ENCODE measurements at regions not wholly inside any gene's neighbourhood (a gene's known extent, or its start where the extent isn't known, plus 50 kb on each side); places are given as distances from the start of the nearest gene placed in this dataset.

DNA sequence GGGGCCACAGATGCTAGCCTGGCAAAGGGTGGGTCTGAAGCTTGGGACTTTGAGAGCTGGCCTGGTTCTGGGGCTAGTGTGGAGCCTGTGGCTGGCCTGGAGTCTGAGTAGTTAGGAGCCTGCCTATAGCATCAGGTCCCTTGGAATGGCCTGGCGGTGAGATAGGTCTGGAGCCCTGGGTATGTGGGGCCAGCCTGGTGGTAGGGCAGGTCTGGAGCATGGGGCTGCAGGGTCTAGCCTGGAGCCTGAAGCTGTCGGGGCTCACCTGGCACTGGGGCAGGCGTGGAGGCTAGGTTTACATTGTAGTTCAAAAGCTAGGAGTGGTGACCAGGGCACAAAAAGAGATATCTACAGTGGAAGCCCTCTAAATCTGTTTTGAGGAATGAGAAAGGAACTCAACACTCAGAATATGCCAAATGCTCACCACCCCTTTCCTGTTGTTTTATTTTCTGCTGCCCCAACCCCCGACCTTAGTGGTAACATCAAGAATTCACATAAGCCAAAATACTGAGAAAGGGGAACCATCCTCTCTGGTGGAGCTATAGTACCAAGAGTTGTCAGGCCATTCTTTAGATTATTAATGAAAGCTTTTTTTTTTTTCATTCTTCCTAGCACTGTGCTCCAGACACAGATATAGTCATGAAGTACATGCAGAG is 100.3 kb downstream of the TANC2 start:
- TF ChIP-seq, protein P1, sequence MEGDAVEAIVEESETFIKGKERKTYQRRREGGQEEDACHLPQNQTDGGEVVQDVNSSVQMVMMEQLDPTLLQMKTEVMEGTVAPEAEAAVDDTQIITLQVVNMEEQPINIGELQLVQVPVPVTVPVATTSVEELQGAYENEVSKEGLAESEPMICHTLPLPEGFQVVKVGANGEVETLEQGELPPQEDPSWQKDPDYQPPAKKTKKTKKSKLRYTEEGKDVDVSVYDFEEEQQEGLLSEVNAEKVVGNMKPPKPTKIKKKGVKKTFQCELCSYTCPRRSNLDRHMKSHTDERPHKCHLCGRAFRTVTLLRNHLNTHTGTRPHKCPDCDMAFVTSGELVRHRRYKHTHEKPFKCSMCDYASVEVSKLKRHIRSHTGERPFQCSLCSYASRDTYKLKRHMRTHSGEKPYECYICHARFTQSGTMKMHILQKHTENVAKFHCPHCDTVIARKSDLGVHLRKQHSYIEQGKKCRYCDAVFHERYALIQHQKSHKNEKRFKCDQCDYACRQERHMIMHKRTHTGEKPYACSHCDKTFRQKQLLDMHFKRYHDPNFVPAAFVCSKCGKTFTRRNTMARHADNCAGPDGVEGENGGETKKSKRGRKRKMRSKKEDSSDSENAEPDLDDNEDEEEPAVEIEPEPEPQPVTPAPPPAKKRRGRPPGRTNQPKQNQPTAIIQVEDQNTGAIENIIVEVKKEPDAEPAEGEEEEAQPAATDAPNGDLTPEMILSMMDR (IDR thresholded peaks at IDR 0.05): no peak
- ATAC-seq: peak; percentile 39
- no peak for DNase-seq
- Histone ChIP-seq H3K4me3 (no peak overlapping the region), H3K36me3 (no peaks in the 10 kb centered on the region), H3K9me3 (no peaks in the 10 kb centered on the region), H3K4me1 (no peaks in the 10 kb centered on the region), H3K27ac (no peak overlapping the region), H3K27me3 (no peaks in the 10 kb centered on the region)
- intact Hi-C loops (cut with DNase I): no loop called here

DNA sequence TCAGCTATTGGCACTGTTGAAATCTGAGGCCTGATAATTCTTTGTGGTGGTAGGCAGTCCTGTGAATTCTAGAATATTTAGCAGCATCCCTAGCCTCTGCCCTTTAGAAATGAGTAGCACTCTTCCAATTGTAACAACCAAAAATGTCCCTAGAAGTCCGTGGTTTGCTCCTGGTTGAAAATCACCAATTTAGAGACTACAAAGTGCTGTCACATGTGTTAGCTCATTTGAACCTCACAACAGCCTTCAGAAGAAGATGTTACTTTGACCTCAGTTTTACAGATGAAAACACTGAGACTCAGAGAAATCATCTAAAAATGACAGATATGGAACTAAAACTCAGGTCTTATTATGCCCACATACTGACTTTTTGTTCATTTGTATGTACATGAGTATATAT is 103.2 kb downstream of the TANC2 start:
- Histone ChIP-seq H3K36me3 (no peaks in the 10 kb centered on the region), H3K27ac (no peak overlapping the region), H3K9me3 (no peaks in the 10 kb centered on the region), H3K4me3 (no peak overlapping the region), H3K4me1 (no peaks in the 10 kb centered on the region), H3K27me3 (no peaks in the 10 kb centered on the region)
- DNase-seq: no peak
- intact Hi-C loops (cut with DNase I): no loop called here
- TF ChIP-seq, protein P1 (IDR thresholded peaks at IDR 0.05): no peak
- no peak for ATAC-seq

DNA sequence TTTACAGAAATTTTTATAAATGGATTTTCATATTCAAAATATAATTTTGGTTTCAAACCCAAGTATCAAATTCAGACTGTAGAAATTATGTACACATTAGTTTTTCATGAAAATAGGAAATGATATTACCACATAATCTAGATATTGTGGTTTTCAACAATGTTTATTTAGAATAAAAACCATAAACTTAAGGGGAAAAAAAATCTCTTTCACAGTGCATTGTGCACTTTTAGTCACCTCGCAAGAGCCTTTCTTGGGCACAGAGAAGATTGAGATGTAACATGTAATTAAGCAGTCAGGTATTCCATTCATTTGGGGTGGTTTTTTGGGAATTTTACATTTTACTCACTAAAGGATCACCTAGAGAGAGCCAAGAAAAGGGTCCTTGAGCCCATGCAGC is 104.0 kb downstream of the TANC2 start:
- Histone ChIP-seq H3K27ac (no peak overlapping the region), H3K4me3 (no peak overlapping the region), H3K9me3 (no peaks in the 10 kb centered on the region), H3K27me3 (no peaks in the 10 kb centered on the region), H3K36me3 (no peaks in the 10 kb centered on the region), H3K4me1 (no peaks in the 10 kb centered on the region)
- DNase-seq (no peak), ATAC-seq (no peak)
- TF ChIP-seq, protein P1 (IDR thresholded peaks at IDR 0.05): no peak
- intact Hi-C loops (cut with DNase I): no loop called here

DNA sequence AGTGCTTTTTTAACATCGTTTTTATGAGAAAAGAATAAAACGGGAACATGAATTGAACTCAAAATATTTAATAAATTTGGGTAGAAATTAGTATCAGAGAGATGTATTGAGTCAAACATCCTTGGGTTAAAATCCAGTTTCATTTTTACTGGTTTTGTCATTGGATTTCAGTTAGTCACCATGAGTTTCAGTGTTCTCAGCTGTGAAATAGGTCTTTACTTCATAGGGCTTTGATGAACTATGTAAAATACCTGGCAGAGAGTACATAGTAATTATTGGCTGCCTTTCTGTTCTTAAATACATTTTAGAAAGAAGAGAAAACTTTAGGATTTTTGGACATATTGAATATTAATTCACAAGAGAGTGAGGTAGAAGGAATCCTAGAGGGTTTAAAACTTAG is 105.8 kb downstream of the TANC2 start:
- Histone ChIP-seq H3K27me3 (no peaks in the 10 kb centered on the region), H3K27ac (no peak overlapping the region), H3K36me3 (no peaks in the 10 kb centered on the region), H3K4me3 (no peak overlapping the region), H3K4me1 (no peaks in the 10 kb centered on the region), H3K9me3 (no peaks in the 10 kb centered on the region)
- intact Hi-C loops (cut with DNase I): no loop called here
- ATAC-seq: no peak
- TF ChIP-seq, protein P1 (IDR thresholded peaks at IDR 0.05): no peak
- no peak for DNase-seq

DNA sequence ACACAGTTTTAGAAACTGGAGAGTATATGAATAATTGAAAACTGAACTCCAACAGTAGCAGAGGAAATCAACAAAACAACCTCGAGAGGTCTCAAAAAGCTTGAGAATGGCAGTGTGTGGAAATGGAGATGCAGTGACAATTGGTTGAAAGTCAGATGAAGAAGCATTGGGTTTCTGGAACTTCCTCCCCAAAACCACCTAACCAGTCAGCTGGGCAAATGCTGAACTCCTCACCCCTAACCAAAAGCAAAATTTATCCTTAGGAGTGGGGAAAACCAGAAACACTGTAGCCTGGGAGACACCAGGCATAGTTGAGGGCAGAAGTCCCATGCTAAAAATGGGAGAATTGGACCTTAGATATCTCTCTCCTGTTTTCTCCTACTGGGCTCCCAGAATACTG is 109.9 kb downstream of the TANC2 start:
- TF ChIP-seq, protein P1 (IDR thresholded peaks at IDR 0.05): no peak
- intact Hi-C loops (cut with DNase I): no loop called here
- no peak overlapping the region for H3K4me3 ChIP-seq
- H3K9me3 ChIP-seq: no peaks in the 10 kb centered on the region
- no peak overlapping the region for H3K27ac ChIP-seq
- no peak for DNase-seq
- ATAC-seq: peak; percentile 29
- H3K36me3 ChIP-seq: no peaks in the 10 kb centered on the region
- H3K27me3 ChIP-seq: no peaks in the 10 kb centered on the region
- no peaks in the 10 kb centered on the region for H3K4me1 ChIP-seq

DNA sequence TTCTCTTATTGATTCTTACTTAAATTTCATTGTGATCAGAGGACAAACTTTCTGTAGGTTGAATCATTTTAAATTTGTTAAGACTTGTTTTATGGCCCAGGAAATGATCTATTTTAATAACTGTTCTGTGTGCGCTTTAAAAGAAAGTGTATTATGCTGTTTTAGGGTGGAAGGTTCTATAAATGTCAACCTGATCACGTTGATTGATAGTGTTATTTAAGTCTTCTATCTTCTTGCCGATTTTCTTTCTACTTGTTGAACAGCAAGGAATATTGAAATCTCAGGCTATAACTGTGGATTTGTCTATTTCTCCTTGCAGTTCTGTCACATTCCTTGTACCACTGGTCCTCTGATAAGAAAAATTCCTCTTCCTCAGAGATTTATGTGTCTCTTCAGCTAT is 112.7 kb downstream of the TANC2 start:
- DNase-seq (no peak), ATAC-seq (no peak)
- intact Hi-C loops (cut with DNase I): no loop called here
- Histone ChIP-seq H3K9me3 (no peaks in the 10 kb centered on the region), H3K27me3 (no peaks in the 10 kb centered on the region), H3K4me1 (no peaks in the 10 kb centered on the region), H3K36me3 (no peaks in the 10 kb centered on the region), H3K4me3 (no peak overlapping the region), H3K27ac (no peak overlapping the region)
- TF ChIP-seq, protein P1 (IDR thresholded peaks at IDR 0.05): no peak

Data from upper lobe of right lung (tissue), 1 donor.